ENCODE measurements at regions not wholly inside any gene's neighbourhood (a gene's known extent, or its start where the extent isn't known, plus 50 kb on each side); places are given as distances from the start of the nearest gene placed in this dataset.

GRCh38 chr6:115287467-115287866 is 773.2 kb downstream of the FRK start:
- TF ChIP-seq TEAD4 (IDR thresholded peaks at IDR 0.05; ENCODE audit: low read length) (no peak), TEAD4 (CRISPR knock-in tag; IDR thresholded peaks at IDR 0.05; ENCODE audit: borderline replicate concordance) (no peak), TEAD1 (CRISPR knock-in tag; IDR thresholded peaks at IDR 0.05) (no peak), ARNT (IDR thresholded peaks at IDR 0.05) (no peak), CTCF (IDR thresholded peaks at IDR 0.05 in 2 of 3, conservative IDR thresholded peaks at IDR 0.05 in 1 of 3; ENCODE audit: insufficient read depth in 2 of 3, low read depth in 1 of 3, low read length in 3 of 3) (no peak), RFX5 (IDR thresholded peaks at IDR 0.05; ENCODE audit: low read depth, low read length) (no peak), NR3C1 (CRISPR knock-in tag; IDR thresholded peaks at IDR 0.05) (no peak), SP2 (IDR thresholded peaks at IDR 0.05; ENCODE audit: extremely low read depth, low read depth, low read length, poor library complexity, severe bottlenecking) (no peak), CBX2 (IDR thresholded peaks at IDR 0.05; ENCODE audit: insufficient read depth, low read length, poor library complexity, severe bottlenecking) (no peak), ATF3 (IDR thresholded peaks at IDR 0.05) (no peak), ATF3 (CRISPR knock-in tag; conservative IDR thresholded peaks at IDR 0.05) (no peak), YY1 (IDR thresholded peaks at IDR 0.05; ENCODE audit: borderline replicate concordance in 1 of 3, control insufficient read depth in 1 of 3, extremely low read depth in 1 of 3, insufficient read depth in 3 of 3, insufficient read length in 1 of 3, insufficient replicate concordance in 2 of 3, low read depth in 1 of 3, low read length in 2 of 3) (no peak), PREB (CRISPR knock-in tag; IDR thresholded peaks at IDR 0.05) (no peak), KAT2B (IDR thresholded peaks at IDR 0.05; ENCODE audit: low read depth, low read length) (no peak), ZNF780A (CRISPR knock-in tag; IDR thresholded peaks at IDR 0.05) (no peak), PRDM10 (IDR thresholded peaks at IDR 0.05; ENCODE audit: partially characterized antibody) (no peak)

Data from K562 (cell line).